A204.1 (cell line): ENCODE measurements at regions not wholly inside any gene's neighbourhood (a gene's known extent, or its start where the extent isn't known, plus 50 kb on each side); places are given as distances from the start of the nearest gene placed in this dataset.

Experiments used
- FAIRE-seq: peaks from 2 replicates; lab custom pipeline; 2012; peaks lifted over from hg19 to GRCh38; lab: Jason Lieb, UNC

GRCh38 chr4:31107362-31107761 is 387.2 kb downstream of the PCDH7 start:
- no peak for FAIRE-seq

DNA sequence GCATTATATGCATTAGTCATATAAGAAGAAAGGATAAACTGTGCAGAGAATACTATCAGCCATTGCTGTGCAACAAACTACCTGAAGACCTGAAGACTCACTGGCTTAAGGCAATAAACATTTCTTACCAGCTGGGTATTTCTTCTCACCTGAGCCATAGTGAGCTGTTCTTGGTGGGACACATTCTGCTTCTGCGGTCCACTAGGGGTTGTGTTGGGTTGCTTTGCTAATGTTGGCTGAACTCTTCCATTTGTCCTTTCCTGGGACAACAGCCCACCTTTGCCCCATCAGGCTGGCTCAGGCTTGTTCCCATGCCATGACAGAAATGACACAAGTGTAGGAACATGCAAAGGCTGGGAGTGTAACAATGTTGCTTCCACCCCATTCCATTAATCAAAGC is 388.6 kb downstream of the PCDH7 start:
- FAIRE-seq: no peak

DNA sequence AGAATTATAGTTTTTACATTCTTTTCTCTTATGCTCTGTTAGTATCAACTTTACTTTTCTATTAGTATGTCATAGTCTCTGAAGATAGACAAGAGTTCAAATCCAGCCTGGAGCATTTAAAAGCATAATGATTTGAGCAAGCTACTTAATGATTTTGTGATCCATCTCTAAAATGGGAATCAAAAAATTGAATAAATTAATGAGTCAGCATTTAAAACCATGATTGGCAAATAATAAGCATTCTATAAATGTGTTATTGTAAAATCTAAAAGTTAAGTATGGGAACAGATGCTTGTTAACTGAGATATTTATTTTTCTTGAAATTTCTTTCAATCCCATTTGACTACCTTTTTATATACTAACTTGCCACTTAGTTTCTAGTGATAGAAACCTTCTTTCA is 391.6 kb downstream of the PCDH7 start:
- FAIRE-seq: no peak

DNA sequence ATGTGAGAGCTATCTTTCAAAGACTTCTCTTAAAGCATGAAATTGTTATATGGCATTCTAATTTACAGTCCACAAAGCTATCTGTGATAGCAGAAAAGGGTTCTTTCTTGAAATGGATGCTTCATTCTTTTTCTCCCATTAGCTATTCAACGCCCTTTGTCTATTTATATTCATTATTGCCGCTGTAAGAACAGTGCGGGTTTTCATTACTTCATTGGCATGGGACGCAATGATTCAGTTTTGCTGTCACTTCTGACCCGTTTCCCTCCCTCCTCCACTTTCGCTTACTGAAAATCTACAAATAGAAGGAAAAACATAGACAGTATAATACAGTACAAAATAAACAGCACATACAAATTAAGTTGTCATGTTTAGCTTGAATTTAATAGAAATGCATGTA is 394.6 kb downstream of the PCDH7 start:
- no peak for FAIRE-seq

DNA sequence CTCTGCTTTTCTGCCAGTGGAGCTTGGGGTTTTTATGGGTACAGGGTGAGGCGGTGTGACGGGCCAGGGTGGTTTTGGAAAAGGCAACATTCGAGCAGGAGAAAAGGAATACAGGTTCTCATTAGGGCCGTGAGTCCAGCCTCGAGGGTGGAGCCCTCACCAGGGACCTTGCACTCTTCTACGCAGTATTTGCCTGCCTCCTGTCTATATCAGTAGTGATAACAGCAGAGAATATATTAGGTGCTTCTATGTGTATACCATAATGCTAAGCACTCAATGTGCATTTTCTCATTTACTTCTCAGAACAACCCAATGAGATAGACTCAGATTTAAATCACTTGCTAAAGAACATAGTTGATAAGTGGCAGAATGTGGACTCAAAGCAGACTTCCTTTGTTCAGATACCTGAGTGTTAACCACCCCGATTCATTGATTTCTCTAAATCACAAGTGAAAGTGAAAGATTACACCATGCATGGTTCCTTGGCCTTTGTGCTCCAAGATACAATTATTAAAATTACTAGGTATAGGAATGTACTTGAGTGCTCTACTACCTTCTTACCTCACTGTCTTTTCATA is 403.9 kb downstream of the PCDH7 start:
- no peak for FAIRE-seq

DNA sequence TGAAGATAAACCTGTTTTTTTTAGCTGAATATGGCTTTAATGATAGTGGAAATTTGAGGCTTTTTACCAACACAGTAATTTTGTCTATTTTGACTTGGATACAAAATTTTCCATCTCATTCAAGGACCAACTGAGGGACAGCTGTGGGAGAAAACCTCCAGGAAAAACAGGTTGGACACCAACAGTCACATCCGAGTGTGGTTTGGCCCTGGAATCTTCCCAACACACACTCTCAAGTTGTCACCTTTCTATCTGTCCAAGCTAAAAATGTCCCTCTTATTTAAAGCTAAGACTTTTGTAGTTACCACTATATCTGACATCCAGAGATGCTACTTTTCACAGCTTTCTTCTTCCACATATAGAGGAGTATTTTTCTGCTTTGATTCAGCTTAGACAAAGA is 404.9 kb downstream of the PCDH7 start:
- no peak for FAIRE-seq

DNA sequence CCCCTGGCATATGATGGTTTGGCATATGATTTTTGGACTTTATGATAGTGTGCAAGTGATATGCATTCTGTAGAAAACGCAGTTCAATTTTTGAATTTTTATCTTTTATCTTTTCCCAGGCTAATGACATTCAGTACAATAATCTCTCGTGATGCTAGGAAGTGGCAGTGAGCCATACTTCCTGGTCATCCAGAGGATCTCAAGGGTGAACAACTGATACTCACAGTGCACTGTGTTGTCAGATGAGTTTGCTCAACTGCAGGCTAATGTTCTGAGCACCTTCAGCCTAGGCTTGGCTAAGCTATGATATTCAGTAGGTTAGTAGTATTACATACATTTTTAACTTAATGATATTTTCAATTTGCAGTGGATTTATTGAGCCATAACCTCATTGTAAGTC is 405.3 kb downstream of the PCDH7 start:
- FAIRE-seq: no peak

- FAIRE-seq: no peak
Measured at GRCh38 chr4:31126881-31127398, 406.8 kb downstream of the PCDH7 start.

DNA sequence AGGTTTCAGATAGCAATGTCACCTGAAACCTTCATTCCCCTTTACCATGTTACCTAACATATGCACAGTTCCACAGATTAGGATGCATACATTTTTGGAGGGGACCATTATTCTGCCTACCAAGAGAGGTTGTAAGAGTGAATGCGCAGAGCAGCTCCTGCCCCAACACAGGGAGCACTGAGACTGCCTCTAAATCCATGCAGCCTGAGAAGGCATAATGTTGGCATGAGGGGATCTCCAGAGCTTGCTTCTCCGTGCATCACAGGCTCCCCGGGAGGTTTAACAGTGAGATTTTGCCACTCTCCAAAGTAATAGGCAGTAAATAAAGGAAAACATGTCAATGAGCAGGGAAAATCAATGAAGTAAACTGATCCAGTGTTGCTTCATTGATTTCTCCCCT is 410.8 kb downstream of the PCDH7 start:
- no peak for FAIRE-seq

- no peak for FAIRE-seq
Measured at GRCh38 chr4:31134720-31135119, 414.6 kb downstream of the PCDH7 start.

DNA sequence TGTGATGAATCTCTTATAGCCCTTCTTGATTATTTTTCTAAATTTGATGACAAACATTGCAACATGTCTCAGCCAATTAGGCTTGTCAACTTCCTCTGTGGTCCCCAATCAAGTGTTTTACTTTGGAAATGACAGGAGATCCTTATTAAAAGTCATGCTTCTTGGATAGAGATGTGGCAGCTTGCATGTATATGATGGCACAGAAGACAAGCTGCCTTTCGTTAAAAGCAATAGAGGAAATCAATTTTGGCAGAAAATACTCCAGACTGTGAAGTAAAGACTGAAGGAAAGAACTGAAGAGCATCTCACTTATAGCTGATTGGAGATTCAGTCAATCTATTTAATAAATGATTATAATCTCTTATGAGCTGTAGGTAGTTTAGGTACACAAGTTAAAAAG is 419.6 kb downstream of the PCDH7 start:
- no peak for FAIRE-seq

DNA sequence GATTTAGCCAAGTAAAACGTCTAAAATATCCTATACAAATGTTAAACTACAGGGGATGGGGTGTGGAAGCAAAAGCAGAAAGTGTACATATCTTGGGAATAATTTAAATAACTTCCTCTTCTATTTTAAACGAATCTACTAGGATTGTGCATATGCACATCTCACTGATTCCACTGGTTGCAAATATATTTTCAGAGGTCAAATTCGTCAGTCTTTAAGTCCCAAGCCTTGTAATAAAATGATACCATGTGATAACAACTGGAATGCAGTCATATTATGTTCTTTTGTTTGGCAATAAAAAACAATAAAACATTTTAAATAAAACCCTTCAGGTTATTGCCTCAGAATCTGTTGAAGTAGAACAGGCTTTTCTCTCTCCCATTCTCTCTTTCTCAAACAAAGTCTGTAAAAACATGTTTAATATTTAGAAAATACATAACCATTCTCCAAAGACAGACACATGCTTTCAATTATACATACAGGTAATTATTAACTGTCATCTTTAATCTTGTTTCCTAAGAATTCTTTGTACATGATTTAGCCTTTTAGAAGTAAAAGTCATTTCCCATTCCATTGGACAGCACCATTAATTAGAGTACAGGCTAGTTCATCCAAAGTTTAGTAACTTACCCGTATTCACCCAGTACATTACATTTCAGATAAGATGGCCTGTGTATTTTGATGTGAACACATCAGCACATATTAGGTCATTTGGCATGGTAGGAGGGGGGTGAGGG is 421.1 kb downstream of the PCDH7 start:
- no peak for FAIRE-seq

GRCh38 chr4:31141832-31142142 is 421.6 kb downstream of the PCDH7 start:
- no peak for FAIRE-seq

DNA sequence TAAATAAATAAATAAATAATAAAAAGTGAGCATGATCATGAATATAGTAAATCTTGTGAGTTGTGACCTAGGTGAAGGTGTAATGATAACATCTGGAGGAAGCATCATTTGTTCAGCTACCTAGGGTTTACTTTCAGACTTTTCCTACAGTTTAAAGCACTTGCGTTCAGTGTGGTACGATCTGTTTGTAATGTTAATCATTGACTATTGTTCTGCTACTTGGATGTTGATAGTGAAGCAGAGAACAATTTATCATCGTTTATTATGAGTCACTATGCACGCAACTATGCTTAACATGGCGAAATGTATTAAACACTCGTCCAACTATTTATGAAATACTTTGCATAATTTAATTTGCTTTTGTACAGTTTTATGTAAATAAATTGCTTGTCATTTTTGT is 426.2 kb downstream of the PCDH7 start:
- FAIRE-seq: no peak

- no peak for FAIRE-seq
Measured at GRCh38 chr4:31148990-31149389, 428.8 kb downstream of the PCDH7 start.

DNA sequence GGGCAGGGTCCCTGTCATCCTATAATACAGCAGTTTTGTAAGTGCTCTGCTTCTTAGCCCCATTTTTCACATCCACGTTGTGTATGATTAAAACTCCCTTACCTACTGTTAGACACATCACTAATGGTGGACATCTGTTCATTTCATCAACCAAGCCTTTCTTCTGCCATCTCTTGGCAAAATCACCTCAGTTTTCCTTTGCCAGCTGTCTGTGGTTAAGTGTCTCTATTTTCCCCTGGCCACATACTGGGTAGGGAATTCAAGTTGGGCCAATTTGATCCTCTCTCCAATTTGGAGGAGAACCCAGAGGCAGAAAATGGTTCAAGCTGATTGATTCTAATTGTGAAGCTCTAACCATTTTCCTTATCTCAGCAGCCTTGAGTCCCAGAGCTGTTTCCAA is 436.1 kb downstream of the PCDH7 start:
- no peak for FAIRE-seq

GRCh38 chr4:31160146-31160545 is 440.0 kb downstream of the PCDH7 start:
- FAIRE-seq: no peak

GRCh38 chr4:31169846-31170245 is 449.7 kb downstream of the PCDH7 start:
- no peak for FAIRE-seq

DNA sequence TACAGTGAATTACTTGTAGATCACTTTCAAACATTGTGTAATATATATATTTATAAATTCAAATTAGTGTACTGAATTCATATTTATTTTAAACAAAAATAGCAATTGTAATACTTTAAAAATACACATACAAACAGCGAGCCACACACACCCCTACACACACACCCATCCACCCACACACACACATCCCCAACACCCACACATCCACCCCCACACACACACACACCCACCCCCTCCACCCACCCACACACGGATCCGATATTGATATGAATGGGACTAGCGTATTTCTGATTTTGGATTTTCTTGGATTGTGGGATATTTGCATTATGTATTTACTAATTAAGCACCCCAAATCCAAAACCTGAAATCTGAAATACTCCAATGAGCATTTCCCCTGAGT is 451.2 kb downstream of the PCDH7 start:
- FAIRE-seq: no peak

DNA sequence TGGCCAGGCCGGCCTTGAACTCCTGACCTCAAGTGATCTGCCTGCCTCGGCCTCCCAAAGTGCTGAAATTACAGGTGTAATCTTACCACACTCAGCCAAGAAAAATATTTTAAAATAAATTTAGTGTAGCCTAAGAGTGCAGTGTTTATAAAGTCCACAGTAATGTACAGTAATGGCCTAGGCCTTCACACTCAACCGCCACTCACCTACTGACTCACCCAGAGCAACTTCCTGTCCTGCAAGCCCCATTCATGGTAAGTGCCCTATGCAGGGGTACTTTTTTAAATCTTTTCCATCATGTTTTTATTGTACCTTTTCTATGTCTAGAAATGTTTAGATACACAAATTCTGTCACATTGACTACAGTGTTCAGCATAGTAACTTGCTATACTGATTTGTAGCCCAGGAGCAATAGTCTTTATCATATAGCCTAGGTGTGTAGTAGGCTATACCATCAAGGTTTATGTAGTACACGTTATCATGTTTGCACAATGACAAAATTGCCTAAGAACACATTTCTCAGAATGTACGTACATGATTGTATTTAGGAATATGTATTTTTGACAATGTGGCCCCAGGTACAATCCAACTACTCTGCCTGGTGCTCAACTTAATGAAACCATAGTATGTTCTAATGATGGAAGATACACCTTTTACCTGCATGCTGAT is 455.2 kb downstream of the PCDH7 start:
- no peak for FAIRE-seq

DNA sequence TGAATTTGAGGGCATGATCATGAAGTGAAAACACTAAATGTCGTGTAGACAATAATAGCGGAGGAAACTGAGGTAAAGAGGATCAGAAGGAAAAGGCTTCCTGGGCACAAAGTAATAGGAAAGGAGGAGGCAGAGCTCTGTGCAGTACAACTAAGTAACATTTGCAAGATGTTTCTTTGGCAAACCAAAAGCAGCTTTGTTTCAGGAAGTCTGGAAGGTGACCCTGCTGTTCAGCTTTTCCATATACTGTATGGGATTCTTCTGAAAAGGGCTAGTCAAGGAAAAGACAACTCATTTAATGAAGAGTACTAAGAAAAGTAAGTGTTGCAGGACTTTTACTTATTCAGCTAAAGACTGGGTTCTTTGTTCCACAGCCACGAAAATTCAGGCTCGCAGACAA is 463.1 kb downstream of the PCDH7 start:
- FAIRE-seq: no peak

GRCh38 chr4:31185014-31185585 is 464.9 kb downstream of the PCDH7 start:
- FAIRE-seq: no peak

- no peak for FAIRE-seq
Measured at GRCh38 chr4:31187979-31188378, 467.8 kb downstream of the PCDH7 start.

DNA sequence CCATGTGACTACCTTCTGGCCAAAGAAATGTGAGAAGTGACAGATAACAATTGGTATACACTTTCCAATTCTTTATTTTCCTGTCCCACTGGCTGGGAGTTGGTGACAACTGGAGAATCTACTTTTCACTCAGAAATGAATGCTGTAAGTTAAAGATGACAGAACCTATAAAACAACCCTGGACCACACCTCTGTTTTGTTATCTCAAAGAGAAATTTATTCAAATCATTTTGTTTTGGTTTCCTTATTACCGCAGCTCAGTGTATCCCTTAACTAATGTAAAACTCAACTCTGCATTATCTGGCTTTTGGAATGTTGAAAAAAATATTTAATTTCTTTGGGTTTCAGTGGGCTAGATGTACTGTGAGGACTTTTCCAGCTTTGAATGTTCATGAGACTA is 469.8 kb downstream of the PCDH7 start:
- FAIRE-seq: no peak
